Right lobe of liver (tissue), 6 donors: ENCODE measurements at regions not wholly inside any gene's neighbourhood (a gene's known extent, or its start where the extent isn't known, plus 50 kb on each side); places are given as distances from the start of the nearest gene placed in this dataset.

ENCODE experiments used
- ATAC-seq, 4 donors: fragments of 200-7000 bp; cut with Tn5 transposase; one replicate each; pipeline ENCODE4 v1.9.1; 2020; ENCODE audit warnings: mild to moderate bottlenecking in 4 of 4, moderate library complexity in 4 of 4
- DNase-seq, 3 donors: peaks; one replicate each; pipeline ENCODE4 v3.0.0-alpha.2; 2020
- H3K27ac ChIP-seq, 3 donors: fragments of 200-600 bp; one replicate each; pipeline ENCODE4 v1.8.0; 2022
- H3K27me3 ChIP-seq, 2 donors: fragments of 200-600 bp; one replicate each; pipeline ENCODE4 v1.8.0; 2022
- H3K36me3 ChIP-seq, 4 donors: fragments of 200-600 bp; sonication (generic) in 1 of 4; one replicate each; pipeline versions ENCODE4 v1.5.1 to v1.8.0; 2017 to 2022; ENCODE audit warnings: control low read depth in 1 of 4
- H3K4me1 ChIP-seq, 4 donors: fragments of 200-600 bp; sonication (generic) in 1 of 4; one replicate each; pipeline versions ENCODE4 v1.5.1 to v1.8.0; 2017 to 2022; ENCODE audit warnings: control low read depth in 1 of 4
- H3K4me3 ChIP-seq, 3 donors: fragments of 200-600 bp; one replicate each; pipeline ENCODE4 v1.8.0; 2022
- H3K9me3 ChIP-seq, 4 donors: fragments of 200-600 bp; sonication (generic) in 1 of 4; one replicate each; pipeline versions ENCODE4 v1.5.1 to v1.8.0; 2017 to 2022; ENCODE audit warnings: control low read depth in 1 of 4
- CTCF ChIP-seq, 4 donors: fragments of 200-600 bp in 3 of 4; fragments of 450-650 bp in 1 of 4; IDR thresholded peaks; one replicate each; pipeline versions ENCODE4 v1.5.1 to v1.8.0; 2016 to 2022; ENCODE audit warnings: antibody characterized with exemption in 4 of 4, mild to moderate bottlenecking in 2 of 4
- POLR2A ChIP-seq: fragments of 450-650 bp; IDR thresholded peaks from one replicate; pipeline ENCODE4 v1.6.1; 2017; ENCODE audit warnings: antibody characterized with exemption, mild to moderate bottlenecking
- WGBS: methylation state at CpG from one replicate; pipeline ENCODE4 v1.1.6; 2018; ENCODE audit warnings: low coverage, low lambda C conversion rate; ENCODE audit not compliant: insufficient coverage; ENCODE audit errors: missing lambda C conversion rate; 5-methylcytosine and 5-hydroxymethylcytosine counted together
- intact Hi-C, 2 donors: fragments of 100-400 bp; cut with DNase I; formaldehyde crosslinking; loops; one replicate each; pipeline versions ENCODE4 v1.11.2 to v1.14.1; 2022
- donor health status: DM: no; HTN: yes; CAD: no.
- donor health status: DM: no; HTN: no; CAD: no.
- donor health status: DM: no; HTN: no; CAD: no.
- donor health status: DM: no; HTN: yes; CAD: no.
- donor health status: DM: no; HTN: yes; CAD: no.

DNA sequence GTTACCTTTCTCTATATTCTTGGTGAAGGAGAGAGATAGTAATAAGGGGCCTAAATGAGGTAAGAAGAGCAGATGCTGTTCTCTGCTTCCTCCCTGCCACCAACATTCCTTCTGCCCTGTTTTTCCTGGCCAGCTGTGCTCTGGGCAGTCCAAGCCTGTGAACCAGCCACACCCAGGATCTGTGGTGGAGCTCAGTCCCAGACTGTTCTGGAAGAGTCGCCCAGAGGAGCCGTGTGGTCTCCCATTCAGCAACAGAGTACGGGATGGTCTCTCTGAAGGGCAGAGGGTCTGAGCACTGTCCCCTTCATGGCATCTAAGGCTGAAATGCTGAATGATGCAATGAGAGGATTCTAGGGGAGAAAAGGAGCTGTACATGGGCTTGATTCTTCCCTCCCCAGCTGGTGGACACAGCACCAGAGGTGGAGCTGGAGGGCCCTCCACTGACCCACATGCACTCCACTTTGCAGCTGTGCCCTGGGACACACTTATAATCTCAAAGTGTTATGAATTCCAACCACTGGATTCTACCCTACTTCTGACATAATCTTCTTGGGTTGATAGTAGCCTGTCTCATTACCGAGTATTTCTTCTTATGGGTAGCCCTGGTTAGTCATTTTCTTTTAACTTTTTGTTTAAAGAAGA, 70.8 kb upstream of the RPS23 start:
- 62% methylated on average over 2 of the region's 4 CpGs for WGBS
- Histone ChIP-seq H3K36me3 (no peaks in the 10 kb centered on the region), H3K27ac (no peak overlapping the region), H3K9me3 (no peaks in the 10 kb centered on the region), H3K4me3 (no peak overlapping the region), H3K27me3 (no peaks in the 10 kb centered on the region), H3K4me1 (peaks cover 0 to 5% (median 0%) of the 10 kb centered on the region in 4 donors)
- intact Hi-C loops: no loop called here
- ATAC-seq: no peak
- TF ChIP-seq CTCF (IDR thresholded peaks at IDR 0.05) (no peak), POLR2A (no peak)
- no peak for DNase-seq

DNA sequence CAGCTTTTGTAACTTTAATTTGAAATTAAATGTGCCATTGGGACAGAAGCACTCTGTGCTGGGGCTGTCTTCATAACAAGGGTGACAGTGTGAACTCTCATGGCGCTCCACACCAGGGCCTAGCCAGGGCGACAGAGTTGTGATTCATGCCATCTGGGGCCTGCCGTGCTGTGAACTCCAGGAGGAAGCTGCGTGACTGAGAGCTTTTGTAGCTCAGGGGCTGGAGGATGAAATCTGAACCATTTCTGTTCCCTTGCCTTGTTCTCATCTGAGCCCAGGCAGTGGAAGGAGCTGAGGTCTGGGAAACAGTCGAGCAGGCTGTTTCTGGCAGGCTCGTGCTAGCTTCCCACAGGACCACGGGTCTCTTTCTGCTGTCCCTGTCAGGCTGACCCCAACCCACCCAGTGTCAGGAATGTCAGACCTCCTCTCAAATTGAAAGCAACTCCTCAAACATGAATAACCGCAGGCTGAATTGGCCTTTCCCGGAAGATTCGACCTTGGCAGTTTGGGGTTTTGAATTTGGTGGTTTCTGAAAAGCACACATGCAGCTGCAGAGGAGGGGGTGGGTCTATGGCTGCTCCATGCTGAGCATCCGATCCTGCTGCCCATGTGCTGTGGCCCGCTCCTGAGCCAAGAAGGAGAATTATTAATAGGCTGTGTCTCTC, 69.2 kb upstream of the RPS23 start:
- TF ChIP-seq POLR2A (no peak), CTCF (IDR thresholded peaks at IDR 0.05) (no peak)
- Histone ChIP-seq H3K4me3 (no peak overlapping the region), H3K27ac (no peak overlapping the region), H3K4me1 (peaks cover 0 to 5% (median 0%) of the 10 kb centered on the region in 4 donors), H3K36me3 (no peaks in the 10 kb centered on the region), H3K9me3 (no peaks in the 10 kb centered on the region), H3K27me3 (no peaks in the 10 kb centered on the region)
- ATAC-seq (no peak), DNase-seq (no peak)
- intact Hi-C loops: no loop called here
- WGBS: 77% methylated on average over 5 of the region's 12 CpGs

- Histone ChIP-seq H3K9me3 (no peaks in the 10 kb centered on the region), H3K4me3 (no peak overlapping the region), H3K27ac (no peak overlapping the region), H3K4me1 (peaks cover 0 to 5% (median 0%) of the 10 kb centered on the region in 4 donors), H3K36me3 (no peaks in the 10 kb centered on the region), H3K27me3 (no peaks in the 10 kb centered on the region)
- intact Hi-C loops: no loop called here
- DNase-seq: no peak
- no peak for TF ChIP-seq POLR2A
- no peak for TF ChIP-seq CTCF (IDR thresholded peaks at IDR 0.05)
- WGBS: 82% methylated on average over 5 of the region's 10 CpGs
- peak in 1 of 4 donors; percentile 9 for ATAC-seq
Measured at GRCh38 chr5:82346399-82347165, 68.4 kb upstream of the RPS23 start.

- DNase-seq (no peak), ATAC-seq (peak in 3 of 4 donors; percentile 35 to 82 (median 55))
- Histone ChIP-seq H3K27ac (no peak overlapping the region), H3K4me1 (peaks cover 0 to 5% (median 0%) of the 10 kb centered on the region in 4 donors), H3K9me3 (no peaks in the 10 kb centered on the region), H3K36me3 (no peaks in the 10 kb centered on the region), H3K4me3 (no peak overlapping the region), H3K27me3 (no peaks in the 10 kb centered on the region)
- no peak for TF ChIP-seq CTCF (IDR thresholded peaks at IDR 0.05)
- TF ChIP-seq POLR2A: no peak
- WGBS: 15% methylated on average over 3 of the region's 3 CpGs
- intact Hi-C loops: no loop called here
Measured at GRCh38 chr5:82345108-82345507, 67.0 kb upstream of the RPS23 start.
